Stimulated activated naive CD8-positive, alpha-beta T cell treated with anti-CD3 and anti-CD28 coated beads, Interleukin-15, Interleukin-2, amounts not matched to agents 100 U/mL and 50 U/mL, for 24 hours (primary cell): ENCODE measurements at regions not wholly inside any gene's neighbourhood (a gene's known extent, or its start where the extent isn't known, plus 50 kb on each side); places are given as distances from the start of the nearest gene placed in this dataset.

Source experiments
- ATAC-seq: fragments of 150-1000 bp; cut with Tn5 transposase; one replicate; pipeline ENCODE4 v1.10.0; 2021
- DNase-seq: peaks from one replicate; pipeline ENCODE4 v3.0.0; 2021

DNA sequence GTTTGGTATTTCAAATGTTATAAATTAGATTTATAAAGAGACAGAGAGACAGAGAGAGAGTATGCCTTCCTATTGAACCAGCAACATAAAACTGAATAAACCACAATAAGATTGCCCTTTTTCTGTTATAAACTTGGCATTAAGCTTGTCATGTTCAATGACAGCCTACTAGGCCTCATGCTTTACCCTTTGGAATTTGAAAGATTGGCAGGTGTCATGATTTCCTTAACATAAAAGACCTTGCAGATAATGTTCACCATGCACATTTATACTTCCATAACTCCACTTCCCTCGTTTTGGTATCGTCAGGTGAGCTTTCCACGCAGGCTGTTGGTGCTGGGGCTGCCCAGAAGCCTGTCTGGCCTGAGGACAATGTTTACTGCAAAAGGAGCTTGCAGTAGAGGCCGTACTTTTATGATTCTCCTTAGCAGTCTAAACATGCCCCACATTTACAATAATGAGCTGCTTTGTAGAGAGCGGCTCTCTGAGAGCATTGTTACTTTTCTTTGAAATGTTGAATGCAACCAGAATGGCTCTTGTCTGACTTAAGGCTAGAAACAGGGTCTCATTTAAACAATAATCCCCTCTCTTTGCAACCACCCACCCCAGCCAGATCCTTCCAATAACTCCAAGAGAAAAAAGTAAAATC lies 379.1 kb upstream of the ATP5MC3 start:
- no peak for DNase-seq
- ATAC-seq = no peak

- ATAC-seq = no peak
- DNase-seq = no peak
Observed at GRCh38 chr2:175559613-175560012, 378.1 kb upstream of the ATP5MC3 start.

DNA sequence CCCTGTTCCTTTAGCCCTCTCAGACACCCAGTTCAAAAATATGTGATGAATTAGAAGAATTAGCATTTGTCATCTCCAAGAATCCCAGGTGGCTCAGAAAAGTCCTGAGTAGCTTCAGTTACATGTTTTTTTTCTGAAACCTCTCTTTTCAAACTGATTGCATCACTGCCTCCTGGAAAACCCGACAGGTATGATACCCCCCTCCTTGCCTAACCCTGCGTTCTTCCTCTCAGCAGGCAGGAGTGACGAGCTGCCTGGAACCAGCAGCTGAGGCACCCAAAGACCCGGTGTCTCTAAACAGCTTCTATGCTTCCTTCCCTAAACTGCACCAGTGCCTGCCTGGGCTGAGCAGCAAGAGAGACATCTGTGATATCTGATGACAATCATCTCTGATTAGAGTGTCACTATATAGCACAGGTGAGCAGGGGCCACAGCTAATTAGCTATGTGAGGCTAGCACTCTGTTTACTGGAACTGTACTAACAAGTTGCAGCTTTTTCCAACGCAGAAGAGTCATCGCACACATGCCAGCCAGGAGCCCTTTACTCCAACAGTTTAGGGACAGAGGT lies 376.4 kb upstream of the ATP5MC3 start:
- DNase-seq (no peak), ATAC-seq (no peak)

GRCh38 chr2:175553910-175554309 lies 372.4 kb upstream of the ATP5MC3 start:
- DNase-seq (no peak), ATAC-seq (no peak)

DNA sequence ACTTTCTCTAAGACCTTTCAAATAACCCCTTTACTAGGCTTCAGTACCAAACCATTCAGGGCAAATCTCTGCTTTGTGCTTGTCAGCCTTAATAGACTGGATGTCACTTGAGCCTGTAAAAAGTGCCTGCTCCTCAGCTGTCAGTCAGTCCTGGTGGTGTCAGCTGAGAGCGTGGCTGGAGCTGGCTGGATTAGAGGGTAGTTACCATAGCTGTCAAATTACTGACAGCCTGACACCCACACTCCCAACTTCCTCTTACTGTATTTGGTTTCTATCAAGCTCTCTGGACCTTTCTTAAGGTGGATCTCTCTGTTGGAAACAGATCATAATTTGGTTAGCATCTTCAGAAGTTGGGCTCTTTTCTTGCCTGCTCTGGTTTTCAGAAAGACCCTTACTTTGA lies 371.4 kb upstream of the ATP5MC3 start:
- DNase-seq = no peak

GRCh38 chr2:175540421-175540820 lies 358.9 kb upstream of the ATP5MC3 start:
- ATAC-seq = no peak
- no peak for DNase-seq

More for the DNA sequence above, 371.4 kb upstream of the ATP5MC3 start:
- no peak for ATAC-seq

- ATAC-seq (no peak), DNase-seq (no peak)
Observed at GRCh38 chr2:175539122-175539521, 357.6 kb upstream of the ATP5MC3 start.

GRCh38 chr2:175536059-175536458 lies 354.5 kb upstream of the ATP5MC3 start:
- ATAC-seq (no peak), DNase-seq (no peak)

- DNase-seq (no peak), ATAC-seq (no peak)
Observed at GRCh38 chr2:175535631-175536030, 354.1 kb upstream of the ATP5MC3 start.

GRCh38 chr2:175525975-175526374 lies 344.5 kb upstream of the ATP5MC3 start:
- ATAC-seq = no peak
- no peak for DNase-seq

DNA sequence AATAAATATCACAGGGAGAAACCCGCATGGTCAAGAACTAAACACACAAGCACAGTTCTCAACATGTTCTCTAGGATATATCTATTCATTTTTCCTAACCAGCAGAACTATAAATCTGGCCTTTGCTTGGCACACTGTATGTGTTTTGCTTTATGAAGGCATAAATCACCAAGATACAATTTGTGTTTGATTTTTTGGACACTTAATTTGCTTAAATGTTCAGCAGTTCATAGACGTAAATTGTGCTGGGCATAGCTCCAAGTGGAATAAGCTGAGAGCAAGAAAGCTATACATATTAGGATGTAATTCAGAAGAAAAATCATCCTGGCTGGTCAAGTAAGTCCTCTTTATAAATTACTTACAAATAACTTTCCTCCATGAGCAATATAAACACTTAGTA lies 341.5 kb upstream of the ATP5MC3 start:
- DNase-seq (no peak), ATAC-seq (no peak)

GRCh38 chr2:175518206-175518605 lies 336.7 kb upstream of the ATP5MC3 start:
- ATAC-seq (no peak), DNase-seq (no peak)

DNA sequence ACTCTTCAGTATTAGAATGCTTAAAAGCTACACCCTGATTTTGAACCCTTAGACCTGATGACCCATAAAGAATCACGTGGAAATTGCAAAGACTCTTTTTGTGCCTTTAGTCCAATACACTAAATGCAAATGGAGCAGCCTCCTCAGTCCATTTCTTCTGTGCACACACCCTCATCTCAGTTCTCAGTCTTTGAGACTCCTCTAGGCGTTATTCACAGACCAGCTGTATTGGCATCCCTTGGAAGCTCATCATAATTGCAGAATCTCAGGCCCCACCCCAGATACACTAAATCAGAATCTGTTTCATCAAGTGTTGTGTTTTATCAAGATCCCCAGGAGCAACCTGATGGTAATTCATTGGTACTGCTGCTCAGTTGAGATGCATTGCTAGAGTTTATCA lies 335.0 kb upstream of the ATP5MC3 start:
- no peak for DNase-seq
- ATAC-seq = no peak

DNA sequence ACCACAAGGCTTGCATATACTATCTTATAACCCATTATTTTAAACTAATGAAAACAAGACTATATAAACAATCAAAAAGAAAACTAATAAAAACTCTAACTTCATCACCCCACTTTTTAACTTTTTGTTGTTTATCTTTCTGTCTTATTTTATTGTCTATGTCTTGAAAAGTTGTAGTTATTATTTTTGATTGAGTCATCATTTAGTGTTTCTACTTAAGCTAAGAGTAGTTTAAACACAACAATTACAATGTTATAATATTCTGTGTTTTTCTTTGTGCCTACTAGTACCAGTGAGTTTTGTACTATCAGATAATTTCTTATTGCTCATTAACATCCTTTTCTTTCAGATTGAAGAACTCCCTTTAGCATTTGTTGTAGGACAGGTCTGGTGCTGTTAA lies 318.7 kb upstream of the ATP5MC3 start:
- DNase-seq (no peak), ATAC-seq (no peak)

- DNase-seq = no peak
- ATAC-seq = no peak
Observed at GRCh38 chr2:175490360-175490791, 308.9 kb upstream of the ATP5MC3 start.

DNA sequence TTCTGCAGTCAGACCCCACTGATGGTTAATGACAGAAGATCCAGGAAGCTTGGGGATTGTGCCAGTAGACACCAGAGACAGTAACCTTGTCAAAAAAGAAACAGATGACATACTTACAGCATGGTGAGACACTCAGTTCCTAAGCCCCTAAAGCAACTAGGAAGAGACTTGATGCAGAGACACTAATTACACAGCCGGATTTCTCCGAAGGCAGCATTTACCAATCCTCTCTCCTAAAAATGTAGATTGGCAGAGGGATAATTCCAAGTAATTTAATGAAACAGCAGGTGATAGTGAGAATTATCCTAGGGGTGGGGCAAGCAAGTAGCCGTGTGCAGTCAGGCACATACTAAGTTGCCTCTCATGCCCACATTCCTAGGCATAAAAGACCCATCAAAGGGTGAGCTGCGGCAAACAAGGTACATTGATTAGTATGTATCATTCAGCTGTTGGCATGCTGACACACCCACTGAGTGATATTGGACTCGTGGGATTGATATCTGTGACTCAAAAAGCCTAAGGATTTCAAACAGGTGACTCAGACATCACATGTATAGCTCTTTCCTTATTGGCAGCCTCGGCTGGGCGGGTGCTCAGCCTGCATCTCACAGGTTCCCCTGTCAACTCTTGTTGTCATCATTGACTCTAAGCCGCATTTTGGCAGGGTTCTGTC lies 296.7 kb upstream of the ATP5MC3 start:
- no peak for DNase-seq
- no peak for ATAC-seq

GRCh38 chr2:175476948-175477347 lies 295.4 kb upstream of the ATP5MC3 start:
- no peak for DNase-seq
- ATAC-seq = no peak

DNA sequence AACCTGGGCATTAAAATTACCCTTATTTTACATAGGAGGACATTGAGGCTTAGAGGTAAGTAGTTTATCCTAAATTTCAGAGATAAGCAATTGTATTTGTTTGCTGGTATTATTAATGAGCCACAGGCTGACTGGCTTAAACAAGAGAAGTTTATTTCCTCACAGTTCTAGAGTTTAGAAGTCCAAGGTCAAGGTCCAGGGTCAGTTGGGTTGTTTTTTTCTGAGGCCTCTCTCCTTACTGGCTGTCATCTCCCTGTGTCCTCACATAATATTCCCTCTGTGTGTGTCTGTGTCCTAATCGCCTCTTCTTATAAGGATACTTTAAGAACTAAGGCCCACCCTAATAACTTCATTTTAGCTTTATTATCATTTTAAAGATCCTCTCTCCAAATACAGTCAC lies 294.9 kb upstream of the ATP5MC3 start:
- DNase-seq = no peak
- ATAC-seq = no peak

DNA sequence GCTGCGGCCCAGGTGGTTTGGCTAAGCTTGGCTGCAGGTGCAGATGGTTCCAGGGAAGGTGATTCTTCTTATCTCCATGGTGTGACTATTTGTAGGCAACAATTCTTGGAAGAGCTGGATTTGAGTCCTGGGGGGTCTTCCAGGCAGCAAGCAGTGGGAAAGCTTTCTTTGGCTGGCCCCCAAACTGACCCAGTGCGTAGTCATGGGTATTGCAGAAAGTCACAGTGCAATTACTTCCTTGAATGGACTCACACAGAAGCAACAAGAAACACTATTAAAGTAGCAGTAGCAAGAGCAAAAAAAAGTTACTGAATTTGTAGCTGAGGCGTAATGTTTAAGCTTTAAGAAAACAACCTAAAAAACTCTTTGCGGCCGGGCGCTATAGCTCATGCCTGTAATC lies 293.6 kb upstream of the ATP5MC3 start:
- ATAC-seq (no peak), DNase-seq (no peak)

- DNase-seq (no peak), ATAC-seq (no peak)
Observed at GRCh38 chr2:175468431-175469098, 287.1 kb upstream of the ATP5MC3 start.

DNA sequence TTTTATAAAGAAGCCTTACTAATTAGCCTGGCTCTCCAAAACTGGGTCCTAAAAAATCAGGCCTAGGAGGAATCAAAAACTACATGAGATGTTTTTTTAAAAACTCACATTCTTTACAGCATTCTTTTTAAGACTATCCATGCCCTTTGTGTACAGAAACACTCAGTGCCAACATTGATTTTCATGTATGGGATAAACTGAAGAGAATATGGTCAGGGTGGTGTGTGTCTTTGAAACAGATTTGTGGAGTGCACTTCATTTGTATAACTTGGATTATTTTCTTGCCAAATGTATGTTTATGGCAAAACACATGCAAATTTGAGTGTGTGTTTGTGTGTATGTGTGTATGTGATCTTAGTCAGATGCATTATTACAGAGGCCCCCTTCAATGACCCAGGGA lies 283.6 kb upstream of the ATP5MC3 start:
- no peak for DNase-seq
- no peak for ATAC-seq

DNA sequence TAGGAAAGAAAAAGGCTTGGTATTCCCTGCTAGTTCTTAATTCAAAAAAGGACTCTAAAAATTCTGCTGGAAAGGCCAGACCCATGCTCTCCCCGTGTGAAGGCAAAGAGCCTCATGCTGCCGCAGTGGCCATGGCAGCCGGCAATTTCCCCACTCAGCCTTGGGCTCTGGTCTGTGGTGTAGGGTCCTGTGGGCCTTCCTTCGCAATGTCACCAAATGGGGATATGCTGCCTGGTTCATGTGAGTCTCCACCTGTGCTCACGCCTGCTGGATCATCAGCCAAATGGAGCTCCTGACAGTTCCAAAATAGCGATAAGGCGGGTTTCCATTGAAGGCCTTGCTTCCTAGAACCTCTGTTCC lies 282.8 kb upstream of the ATP5MC3 start:
- no peak for ATAC-seq
- DNase-seq = no peak

DNA sequence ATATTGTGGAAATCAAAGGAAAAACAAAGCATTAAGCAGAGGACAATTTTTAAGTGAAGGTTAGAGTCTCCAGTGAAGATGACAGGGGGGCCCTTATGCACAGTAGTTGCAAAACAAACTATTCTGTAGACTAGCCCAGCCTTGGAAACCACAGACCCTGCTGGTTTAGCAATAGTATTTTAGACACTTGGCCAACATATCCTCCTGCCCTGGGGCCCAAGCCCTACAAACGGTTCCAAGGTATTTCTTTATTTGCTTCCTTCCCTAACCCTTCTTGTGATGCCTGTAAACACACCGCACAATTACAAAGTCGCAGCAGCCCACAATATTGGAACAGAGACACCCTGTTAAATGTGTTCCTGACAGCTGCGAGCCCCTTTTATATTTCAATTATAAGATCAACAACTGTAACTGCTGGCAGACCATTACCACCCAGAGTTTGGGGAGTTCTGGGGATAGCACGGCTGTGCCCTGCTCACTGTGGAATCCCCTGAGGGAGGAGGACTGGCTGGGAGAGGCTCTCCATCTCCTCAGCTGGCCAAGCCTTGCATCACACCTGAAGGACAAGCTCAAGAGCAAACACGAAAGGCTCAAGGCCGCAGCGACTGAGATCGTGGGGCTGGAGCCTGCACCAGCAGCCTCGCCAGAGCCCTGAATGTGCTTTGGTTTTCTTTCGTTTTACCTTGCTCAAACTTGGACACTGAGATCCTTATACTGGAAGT lies 282.2 kb upstream of the ATP5MC3 start:
- DNase-seq = no peak
- ATAC-seq = no peak
